Neural progenitor cell (in vitro differentiated cells): ENCODE measurements at regions not wholly inside any gene's neighbourhood (a gene's known extent, or its start where the extent isn't known, plus 50 kb on each side); places are given as distances from the start of the nearest gene placed in this dataset.

ENCODE experiments used
- DNase-seq: peaks from one replicate; pipeline ENCODE4 v3.0.0-alpha.2; 2016; ENCODE audit warnings: low spot score
- H2AFZ ChIP-seq: fragments of 200-600 bp; sonication (generic); replicated peaks from 2 replicates; pipeline ENCODE4 v1.6.1; 2016; ENCODE audit warnings: antibody characterized with exemption
- H3F3A ChIP-seq: fragments of 200-600 bp; sonication (generic); 2 replicates; pipeline ENCODE4 v1.6.1; 2016; ENCODE audit warnings: antibody characterized with exemption, low read depth
- H3K27ac ChIP-seq: fragments of 200-600 bp; sonication (generic); 2 replicates; pipeline ENCODE4 v1.5.1; 2016; ENCODE audit warnings: mild to moderate bottlenecking
- H3K27me3 ChIP-seq: fragments of 200-600 bp; sonication (generic); 2 replicates; pipeline ENCODE4 v1.6.1; 2016; ENCODE audit warnings: mild to moderate bottlenecking, moderate library complexity
- H3K36me3 ChIP-seq: fragments of 200-600 bp; sonication (generic); 2 replicates; pipeline ENCODE4 v1.5.1; 2016
- H3K4me1 ChIP-seq: fragments of 200-600 bp; sonication (generic); 2 replicates; pipeline ENCODE4 v1.6.1; 2016; ENCODE audit warnings: mixed run types
- H3K4me2 ChIP-seq: fragments of 200-600 bp; sonication (generic); 2 replicates; pipeline ENCODE4 v1.6.1; 2016
- H3K4me3 ChIP-seq: fragments of 200-600 bp; sonication (generic); 2 replicates; pipeline ENCODE4 v1.5.1; 2016
- H3K79me2 ChIP-seq: fragments of 200-600 bp; sonication (generic); 2 replicates; pipeline ENCODE4 v1.6.1; 2016; ENCODE audit warnings: low read depth
- H3K9ac ChIP-seq: fragments of 200-600 bp; sonication (generic); 2 replicates; pipeline ENCODE4 v1.6.1; 2016
- H3K9me3 ChIP-seq: fragments of 200-600 bp; sonication (generic); 2 replicates; pipeline ENCODE4 v1.5.1; 2016; ENCODE audit warnings: low read depth
- H4K20me1 ChIP-seq: fragments of 200-600 bp; sonication (generic); 2 replicates; pipeline ENCODE4 v1.6.1; 2016; ENCODE audit warnings: low read depth
- H3K27ac Mint-ChIP-seq: 3 replicates; pipeline ENCODE4 v1.8.0; 2021; ENCODE audit warnings: mixed read lengths
- H3K27me3 Mint-ChIP-seq: 2 replicates; pipeline ENCODE4 v1.8.0; 2022; ENCODE audit warnings: low read depth, mild to moderate bottlenecking, inconsistent platforms, moderate library complexity, mixed read lengths; ENCODE audit not compliant: insufficient read depth
- H3K36me3 Mint-ChIP-seq: 3 replicates; pipeline ENCODE4 v1.8.0; 2021; ENCODE audit warnings: mixed read lengths
- H3K4me1 Mint-ChIP-seq: 3 replicates; pipeline ENCODE4 v1.8.0; 2021; ENCODE audit warnings: mixed read lengths
- H3K4me3 Mint-ChIP-seq: 3 replicates; pipeline ENCODE4 v1.8.0; 2021; ENCODE audit warnings: mild to moderate bottlenecking, moderate library complexity, mixed read lengths
- H3K9me3 Mint-ChIP-seq: 3 replicates; pipeline ENCODE4 v1.8.0; 2020; ENCODE audit warnings: mixed read lengths
- EZH2 ChIP-seq: fragments of 200-600 bp; sonication (generic); IDR thresholded peaks from 2 replicates; pipeline ENCODE4 v1.6.1; 2017; ENCODE audit warnings: antibody characterized with exemption, mild to moderate bottlenecking, moderate library complexity
- EZH2phosphoT487 ChIP-seq: fragments of 200-600 bp; sonication (generic); IDR thresholded peaks from 2 replicates; pipeline ENCODE4 v1.6.1; 2017; ENCODE audit warnings: antibody characterized with exemption
- TF ChIP-seq, protein P1 (sequence below): fragments of 200-600 bp; sonication (generic); IDR thresholded peaks from 2 replicates; pipeline ENCODE4 v1.5.1; 2017; ENCODE audit warnings: antibody characterized with exemption, mild to moderate bottlenecking

DNA sequence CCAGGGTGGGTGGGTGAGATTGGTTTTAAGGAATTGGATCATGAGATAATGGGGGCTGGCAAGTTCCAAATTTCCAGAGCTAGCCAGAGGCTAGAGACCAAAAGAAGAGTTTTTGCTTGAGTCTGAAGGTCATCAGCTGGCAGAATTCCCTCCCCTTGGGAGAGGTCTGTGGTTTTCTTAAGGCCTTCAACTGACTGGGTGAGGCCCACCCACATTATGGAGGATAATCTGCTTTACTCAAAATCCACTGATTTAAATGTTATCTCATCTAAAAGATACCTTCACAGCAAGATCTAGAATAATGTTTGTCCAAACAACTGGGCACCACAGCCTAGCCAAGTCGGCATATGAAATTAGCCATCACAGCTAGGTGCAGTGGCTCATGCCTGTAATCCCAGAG lies 156.4 kb downstream of the URB2 start:
- H3K27me3 ChIP-seq: no peaks in the 10 kb centered on the region
- Mint-ChIP-seq H3K36me3 (peaks cover under 1% of the 10 kb centered on the region), H3K4me1 (peaks cover 16% of the 10 kb centered on the region), H3K9me3 (peaks cover 8% of the 10 kb centered on the region), H3K27me3 (peaks cover 8% of the 10 kb centered on the region), H3K27ac (no peak overlapping the region), H3K4me3 (no peak overlapping the region)
- peaks cover 7% of the 10 kb centered on the region for H3K9me3 ChIP-seq
- no peak overlapping the region for H3K4me3 ChIP-seq
- no peaks in the 10 kb centered on the region for H4K20me1 ChIP-seq
- no peaks in the 10 kb centered on the region for H3F3A ChIP-seq
- H3K27ac ChIP-seq: no peak overlapping the region
- TF ChIP-seq EZH2phosphoT487 (no peak), EZH2 (no peak)
- TF ChIP-seq, protein P1, sequence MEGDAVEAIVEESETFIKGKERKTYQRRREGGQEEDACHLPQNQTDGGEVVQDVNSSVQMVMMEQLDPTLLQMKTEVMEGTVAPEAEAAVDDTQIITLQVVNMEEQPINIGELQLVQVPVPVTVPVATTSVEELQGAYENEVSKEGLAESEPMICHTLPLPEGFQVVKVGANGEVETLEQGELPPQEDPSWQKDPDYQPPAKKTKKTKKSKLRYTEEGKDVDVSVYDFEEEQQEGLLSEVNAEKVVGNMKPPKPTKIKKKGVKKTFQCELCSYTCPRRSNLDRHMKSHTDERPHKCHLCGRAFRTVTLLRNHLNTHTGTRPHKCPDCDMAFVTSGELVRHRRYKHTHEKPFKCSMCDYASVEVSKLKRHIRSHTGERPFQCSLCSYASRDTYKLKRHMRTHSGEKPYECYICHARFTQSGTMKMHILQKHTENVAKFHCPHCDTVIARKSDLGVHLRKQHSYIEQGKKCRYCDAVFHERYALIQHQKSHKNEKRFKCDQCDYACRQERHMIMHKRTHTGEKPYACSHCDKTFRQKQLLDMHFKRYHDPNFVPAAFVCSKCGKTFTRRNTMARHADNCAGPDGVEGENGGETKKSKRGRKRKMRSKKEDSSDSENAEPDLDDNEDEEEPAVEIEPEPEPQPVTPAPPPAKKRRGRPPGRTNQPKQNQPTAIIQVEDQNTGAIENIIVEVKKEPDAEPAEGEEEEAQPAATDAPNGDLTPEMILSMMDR: no peak
- no peak for DNase-seq
- H3K79me2 ChIP-seq: no peaks in the 10 kb centered on the region
- H2AFZ ChIP-seq: no peak overlapping the region
- H3K4me1 ChIP-seq: peaks cover 7% of the 10 kb centered on the region
- H3K36me3 ChIP-seq: no peaks in the 10 kb centered on the region
- H3K4me2 ChIP-seq: no peak overlapping the region
- no peak overlapping the region for H3K9ac ChIP-seq

DNA sequence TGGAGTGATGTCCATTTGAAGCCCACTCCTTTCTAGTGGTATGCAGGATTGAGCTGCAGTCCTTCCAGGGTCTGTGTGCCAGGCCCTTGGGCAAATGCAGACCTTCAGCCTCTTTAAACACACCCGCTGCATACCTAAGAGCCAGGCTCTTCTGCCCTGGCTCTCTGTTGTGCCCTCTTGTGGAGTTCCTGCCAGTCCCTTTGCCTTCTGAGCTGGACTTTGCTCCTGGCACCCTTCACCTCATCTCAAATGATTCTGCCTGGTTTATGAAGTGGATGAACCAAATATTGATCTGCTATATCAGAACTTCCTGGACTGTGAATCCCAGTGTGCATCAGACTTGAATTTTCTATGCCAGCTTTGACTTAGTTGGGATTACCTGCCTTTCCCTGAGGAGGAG lies 158.8 kb downstream of the URB2 start:
- DNase-seq: no peak
- Histone ChIP-seq H3K36me3 (no peaks in the 10 kb centered on the region), H3K9ac (no peak overlapping the region), H3K9me3 (peaks cover 7% of the 10 kb centered on the region), H3F3A (no peaks in the 10 kb centered on the region), H3K4me1 (no peaks in the 10 kb centered on the region), H3K4me2 (no peak overlapping the region), H3K79me2 (no peaks in the 10 kb centered on the region), H3K4me3 (no peak overlapping the region), H3K27me3 (no peaks in the 10 kb centered on the region), H3K27ac (no peak overlapping the region), H2AFZ (no peak overlapping the region), H4K20me1 (no peaks in the 10 kb centered on the region)
- Mint-ChIP-seq H3K27me3 (peaks cover 9% of the 10 kb centered on the region), H3K36me3 (peaks cover 7% of the 10 kb centered on the region), H3K9me3 (peaks cover 15% of the 10 kb centered on the region), H3K4me3 (no peak overlapping the region), H3K4me1 (peaks cover 3% of the 10 kb centered on the region), H3K27ac (no peak overlapping the region)
- no peak for TF ChIP-seq EZH2phosphoT487
- TF ChIP-seq EZH2: no peak
- TF ChIP-seq, protein P1: no peak

DNA sequence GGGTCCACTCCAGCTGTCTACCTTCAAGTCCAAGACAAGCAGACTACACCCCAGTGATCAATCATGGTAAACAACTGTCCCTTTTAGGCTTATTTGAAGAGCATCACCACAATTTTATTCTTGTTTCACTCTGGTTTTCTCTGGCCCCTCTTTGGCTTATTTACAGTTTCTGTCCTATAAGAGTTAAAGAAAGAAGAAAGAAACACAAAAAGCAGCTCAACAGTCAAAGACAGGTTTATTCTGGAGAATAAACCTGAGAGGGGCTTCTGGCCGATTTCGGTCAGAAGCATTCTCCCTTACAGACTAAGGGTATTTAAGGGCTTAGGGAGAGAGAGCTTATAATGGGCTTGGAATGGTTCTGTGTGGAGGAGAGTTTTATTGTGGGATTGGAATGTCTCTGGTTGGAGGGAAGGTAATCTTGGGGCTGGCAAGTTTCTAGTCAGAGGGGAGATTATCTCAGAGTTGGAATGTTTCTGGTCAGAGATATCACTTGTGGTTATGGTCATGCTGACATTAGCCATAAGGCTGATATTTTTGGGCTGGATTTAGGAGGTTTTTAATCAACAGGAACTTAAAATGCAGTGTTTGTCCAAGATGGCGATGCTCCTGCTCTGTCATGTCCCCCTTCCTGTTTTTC lies 161.0 kb downstream of the URB2 start:
- no peak overlapping the region for H2AFZ ChIP-seq
- H4K20me1 ChIP-seq: no peaks in the 10 kb centered on the region
- no peak for DNase-seq
- H3K27ac ChIP-seq: no peak overlapping the region
- no peak overlapping the region for H3K9ac ChIP-seq
- H3K27ac Mint-ChIP-seq: no peak overlapping the region
- H3K9me3 Mint-ChIP-seq: peaks cover 15% of the 10 kb centered on the region
- no peak overlapping the region for H3K4me2 ChIP-seq
- H3K4me3 ChIP-seq: no peak overlapping the region
- peaks cover 11% of the 10 kb centered on the region for H3K4me1 ChIP-seq
- H3K36me3 ChIP-seq: no peaks in the 10 kb centered on the region
- peaks cover 7% of the 10 kb centered on the region for H3K9me3 ChIP-seq
- H3K4me1 Mint-ChIP-seq: peaks cover 4% of the 10 kb centered on the region
- peaks cover 11% of the 10 kb centered on the region for H3F3A ChIP-seq
- no peaks in the 10 kb centered on the region for H3K79me2 ChIP-seq
- peaks cover 9% of the 10 kb centered on the region for H3K27me3 Mint-ChIP-seq
- H3K36me3 Mint-ChIP-seq: peaks cover 7% of the 10 kb centered on the region
- no peak overlapping the region for H3K4me3 Mint-ChIP-seq
- no peaks in the 10 kb centered on the region for H3K27me3 ChIP-seq
- no peak for TF ChIP-seq EZH2
- no peak for TF ChIP-seq EZH2phosphoT487
- TF ChIP-seq, protein P1: no peak
